ENCODE measurements at regions not wholly inside any gene's neighbourhood (a gene's known extent, or its start where the extent isn't known, plus 50 kb on each side); places are given as distances from the start of the nearest gene placed in this dataset.

- no peak overlapping the region for H3K9ac ChIP-seq
- H3K4me2 ChIP-seq, result no peak overlapping the region
- no peak for TF ChIP-seq ELF1 (IDR thresholded peaks at IDR 0.05)
- no peak for TF ChIP-seq CHD2 (IDR thresholded peaks at IDR 0.05; ENCODE audit: low read length, partially characterized antibody)
- TF ChIP-seq JUND (IDR thresholded peaks at IDR 0.05), result no peak
- TF ChIP-seq FOXJ3 (CRISPR knock-in tag; IDR thresholded peaks at IDR 0.05), result no peak
- no peak for TF ChIP-seq SMC3 (IDR thresholded peaks at IDR 0.05; ENCODE audit: low read depth, low read length)
- TF ChIP-seq, protein P1, sequence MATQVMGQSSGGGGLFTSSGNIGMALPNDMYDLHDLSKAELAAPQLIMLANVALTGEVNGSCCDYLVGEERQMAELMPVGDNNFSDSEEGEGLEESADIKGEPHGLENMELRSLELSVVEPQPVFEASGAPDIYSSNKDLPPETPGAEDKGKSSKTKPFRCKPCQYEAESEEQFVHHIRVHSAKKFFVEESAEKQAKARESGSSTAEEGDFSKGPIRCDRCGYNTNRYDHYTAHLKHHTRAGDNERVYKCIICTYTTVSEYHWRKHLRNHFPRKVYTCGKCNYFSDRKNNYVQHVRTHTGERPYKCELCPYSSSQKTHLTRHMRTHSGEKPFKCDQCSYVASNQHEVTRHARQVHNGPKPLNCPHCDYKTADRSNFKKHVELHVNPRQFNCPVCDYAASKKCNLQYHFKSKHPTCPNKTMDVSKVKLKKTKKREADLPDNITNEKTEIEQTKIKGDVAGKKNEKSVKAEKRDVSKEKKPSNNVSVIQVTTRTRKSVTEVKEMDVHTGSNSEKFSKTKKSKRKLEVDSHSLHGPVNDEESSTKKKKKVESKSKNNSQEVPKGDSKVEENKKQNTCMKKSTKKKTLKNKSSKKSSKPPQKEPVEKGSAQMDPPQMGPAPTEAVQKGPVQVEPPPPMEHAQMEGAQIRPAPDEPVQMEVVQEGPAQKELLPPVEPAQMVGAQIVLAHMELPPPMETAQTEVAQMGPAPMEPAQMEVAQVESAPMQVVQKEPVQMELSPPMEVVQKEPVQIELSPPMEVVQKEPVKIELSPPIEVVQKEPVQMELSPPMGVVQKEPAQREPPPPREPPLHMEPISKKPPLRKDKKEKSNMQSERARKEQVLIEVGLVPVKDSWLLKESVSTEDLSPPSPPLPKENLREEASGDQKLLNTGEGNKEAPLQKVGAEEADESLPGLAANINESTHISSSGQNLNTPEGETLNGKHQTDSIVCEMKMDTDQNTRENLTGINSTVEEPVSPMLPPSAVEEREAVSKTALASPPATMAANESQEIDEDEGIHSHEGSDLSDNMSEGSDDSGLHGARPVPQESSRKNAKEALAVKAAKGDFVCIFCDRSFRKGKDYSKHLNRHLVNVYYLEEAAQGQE (IDR thresholded peaks at IDR 0.05; ENCODE audit: low read depth, low read length), result no peak
- TF ChIP-seq, protein P2, sequence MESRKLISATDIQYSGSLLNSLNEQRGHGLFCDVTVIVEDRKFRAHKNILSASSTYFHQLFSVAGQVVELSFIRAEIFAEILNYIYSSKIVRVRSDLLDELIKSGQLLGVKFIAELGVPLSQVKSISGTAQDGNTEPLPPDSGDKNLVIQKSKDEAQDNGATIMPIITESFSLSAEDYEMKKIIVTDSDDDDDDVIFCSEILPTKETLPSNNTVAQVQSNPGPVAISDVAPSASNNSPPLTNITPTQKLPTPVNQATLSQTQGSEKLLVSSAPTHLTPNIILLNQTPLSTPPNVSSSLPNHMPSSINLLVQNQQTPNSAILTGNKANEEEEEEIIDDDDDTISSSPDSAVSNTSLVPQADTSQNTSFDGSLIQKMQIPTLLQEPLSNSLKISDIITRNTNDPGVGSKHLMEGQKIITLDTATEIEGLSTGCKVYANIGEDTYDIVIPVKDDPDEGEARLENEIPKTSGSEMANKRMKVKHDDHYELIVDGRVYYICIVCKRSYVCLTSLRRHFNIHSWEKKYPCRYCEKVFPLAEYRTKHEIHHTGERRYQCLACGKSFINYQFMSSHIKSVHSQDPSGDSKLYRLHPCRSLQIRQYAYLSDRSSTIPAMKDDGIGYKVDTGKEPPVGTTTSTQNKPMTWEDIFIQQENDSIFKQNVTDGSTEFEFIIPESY (IDR thresholded peaks at IDR 0.05; ENCODE audit: borderline replicate concordance, low read depth), result no peak
- TF ChIP-seq RFX5 (IDR thresholded peaks at IDR 0.05; ENCODE audit: low read length), result no peak
- TF ChIP-seq GATA2 (CRISPR knock-in tag; IDR thresholded peaks at IDR 0.05), result no peak
- TF ChIP-seq SIN3A (IDR thresholded peaks at IDR 0.05; ENCODE audit: borderline replicate concordance, low read depth, low read length), result no peak
- TF ChIP-seq FOXM1 (IDR thresholded peaks at IDR 0.05; ENCODE audit: low read depth), result no peak
- TF ChIP-seq TAF1 (IDR thresholded peaks at IDR 0.05; ENCODE audit: borderline replicate concordance, low read depth, low read length), result no peak
- no peak for TF ChIP-seq PBX3 (IDR thresholded peaks at IDR 0.05)
- H3F3A ChIP-seq (replicated peaks; ENCODE audit: insufficient read depth), result no peaks in the 10 kb centered on the region
- H3K9me3 ChIP-seq, result 0 out of 2 replicates have a peak, but pooled peaks cover 5% of the 10 kb centered on the region
- ChIA-PET CTCF (no interaction called here), POLR2A (no interaction called here)
- no peaks in the 10 kb centered on the region for H3K36me3 ChIP-seq (replicated peaks in 1 of 2; ENCODE audit: control insufficient read depth in 1 of 2, insufficient read depth in 2 of 2, low read length in 1 of 2)
- H4K20me1 ChIP-seq (ENCODE audit: insufficient read depth), result no peaks in the 10 kb centered on the region
- no peaks in the 10 kb centered on the region for H3K9me2 ChIP-seq
- no peak overlapping the region for H2AFZ ChIP-seq (ENCODE audit: low read depth)
- H3K4me1 ChIP-seq (ENCODE audit: control insufficient read depth in 1 of 2, insufficient read depth in 2 of 2, low read depth in 1 of 2, low read length in 1 of 2), result no peaks in the 10 kb centered on the region
- H3K79me2 ChIP-seq (ENCODE audit: insufficient read depth), result no peaks in the 10 kb centered on the region
- no peak for DNase-seq
- no peaks in the 10 kb centered on the region for H3K27me3 ChIP-seq (ENCODE audit: insufficient read depth)
- H3K27ac ChIP-seq (ENCODE audit: low read depth in 2 of 2, low read length in 1 of 2), result no peak overlapping the region
- H3K4me3 ChIP-seq (ENCODE audit: low read depth in 2 of 2, low read length in 1 of 2), result no peak overlapping the region
These were observed 127.7 kb upstream of the GRIK3 start for GRCh38 chr1:37162059-37162458.

Measured in SK-N-SH (cell line).